SK-N-SH treated with all-trans-retinoic acid at 6 μM for 48 hours (cell line): ENCODE measurements at regions not wholly inside any gene's neighbourhood (a gene's known extent, or its start where the extent isn't known, plus 50 kb on each side); places are given as distances from the start of the nearest gene placed in this dataset.

Experiments used
- ARNTL ChIP-seq: fragments of 450-650 bp; formaldehyde crosslinking; IDR thresholded peaks from 2 replicates; pipeline ENCODE4 v1.5.0; 2020; ENCODE audit warnings: low read depth, mild to moderate bottlenecking, moderate library complexity, borderline replicate concordance
- CSDC2 ChIP-seq: fragments of 250-450 bp; sonication (Bioruptor Pico); IDR thresholded peaks from 2 replicates; pipeline ENCODE4 v1.5.0; 2020; ENCODE audit warnings: mild to moderate bottlenecking, moderate library complexity
- GLIS3 ChIP-seq: fragments of 250-450 bp; sonication (Bioruptor Pico); IDR thresholded peaks from 2 replicates; pipeline ENCODE4 v1.5.0; 2020; ENCODE audit warnings: mild to moderate bottlenecking, moderate library complexity
- SNAI2 ChIP-seq: fragments of 250-450 bp; sonication (Bioruptor Pico); IDR thresholded peaks from 2 replicates; pipeline ENCODE4 v1.5.0; 2020; ENCODE audit warnings: mild to moderate bottlenecking, moderate library complexity
- ZNF70 ChIP-seq: fragments of 450-650 bp; formaldehyde crosslinking; IDR thresholded peaks from 2 replicates; pipeline ENCODE4 v1.5.0; 2020; ENCODE audit warnings: mild to moderate bottlenecking, moderate library complexity
- ZNF8 ChIP-seq: fragments of 450-650 bp; formaldehyde crosslinking; IDR thresholded peaks from 2 replicates; pipeline ENCODE4 v1.5.0; 2020; ENCODE audit warnings: mild to moderate bottlenecking, moderate library complexity
- TF ChIP-seq, protein P1 (sequence below): fragments of 250-450 bp; sonication (Bioruptor Pico); IDR thresholded peaks from 2 replicates; pipeline ENCODE4 v1.5.0; 2020; ENCODE audit warnings: mild to moderate bottlenecking, moderate library complexity
- TF ChIP-seq, protein P2 (sequence below): fragments of 250-450 bp; sonication (Bioruptor Pico); IDR thresholded peaks from 2 replicates; pipeline ENCODE4 v1.5.1; 2021; ENCODE audit warnings: mild to moderate bottlenecking, moderate library complexity

DNA sequence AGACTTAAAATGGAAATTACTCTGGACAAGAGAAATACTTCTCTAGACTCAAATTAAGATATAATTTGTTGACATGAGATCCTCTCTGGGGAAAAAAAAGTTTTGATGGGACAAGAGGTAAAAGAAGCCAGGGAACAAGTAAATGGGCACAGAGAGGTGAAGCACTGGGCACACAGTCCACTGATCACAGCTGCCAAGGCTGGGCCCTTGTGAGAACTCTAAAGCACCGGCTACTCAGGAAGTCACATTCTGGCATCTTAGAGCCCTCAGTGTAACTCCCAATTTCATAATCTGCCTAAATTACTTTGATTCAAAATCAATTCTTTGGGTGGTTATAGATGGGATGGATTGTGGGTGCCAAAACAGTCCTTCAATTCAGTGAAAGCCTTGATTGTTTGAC, 123.2 kb upstream of the CACNA2D1 start:
- TF ChIP-seq ZNF8 (no peak), GLIS3 (CRISPR knock-in tag) (no peak), ARNTL (no peak), SNAI2 (CRISPR knock-in tag) (no peak), ZNF70 (no peak), CSDC2 (CRISPR knock-in tag) (no peak)
- TF ChIP-seq, protein P1, sequence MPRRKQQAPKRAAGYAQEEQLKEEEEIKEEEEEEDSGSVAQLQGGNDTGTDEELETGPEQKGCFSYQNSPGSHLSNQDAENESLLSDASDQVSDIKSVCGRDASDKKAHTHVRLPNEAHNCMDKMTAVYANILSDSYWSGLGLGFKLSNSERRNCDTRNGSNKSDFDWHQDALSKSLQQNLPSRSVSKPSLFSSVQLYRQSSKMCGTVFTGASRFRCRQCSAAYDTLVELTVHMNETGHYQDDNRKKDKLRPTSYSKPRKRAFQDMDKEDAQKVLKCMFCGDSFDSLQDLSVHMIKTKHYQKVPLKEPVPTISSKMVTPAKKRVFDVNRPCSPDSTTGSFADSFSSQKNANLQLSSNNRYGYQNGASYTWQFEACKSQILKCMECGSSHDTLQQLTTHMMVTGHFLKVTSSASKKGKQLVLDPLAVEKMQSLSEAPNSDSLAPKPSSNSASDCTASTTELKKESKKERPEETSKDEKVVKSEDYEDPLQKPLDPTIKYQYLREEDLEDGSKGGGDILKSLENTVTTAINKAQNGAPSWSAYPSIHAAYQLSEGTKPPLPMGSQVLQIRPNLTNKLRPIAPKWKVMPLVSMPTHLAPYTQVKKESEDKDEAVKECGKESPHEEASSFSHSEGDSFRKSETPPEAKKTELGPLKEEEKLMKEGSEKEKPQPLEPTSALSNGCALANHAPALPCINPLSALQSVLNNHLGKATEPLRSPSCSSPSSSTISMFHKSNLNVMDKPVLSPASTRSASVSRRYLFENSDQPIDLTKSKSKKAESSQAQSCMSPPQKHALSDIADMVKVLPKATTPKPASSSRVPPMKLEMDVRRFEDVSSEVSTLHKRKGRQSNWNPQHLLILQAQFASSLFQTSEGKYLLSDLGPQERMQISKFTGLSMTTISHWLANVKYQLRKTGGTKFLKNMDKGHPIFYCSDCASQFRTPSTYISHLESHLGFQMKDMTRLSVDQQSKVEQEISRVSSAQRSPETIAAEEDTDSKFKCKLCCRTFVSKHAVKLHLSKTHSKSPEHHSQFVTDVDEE = no peak
- TF ChIP-seq, protein P2, sequence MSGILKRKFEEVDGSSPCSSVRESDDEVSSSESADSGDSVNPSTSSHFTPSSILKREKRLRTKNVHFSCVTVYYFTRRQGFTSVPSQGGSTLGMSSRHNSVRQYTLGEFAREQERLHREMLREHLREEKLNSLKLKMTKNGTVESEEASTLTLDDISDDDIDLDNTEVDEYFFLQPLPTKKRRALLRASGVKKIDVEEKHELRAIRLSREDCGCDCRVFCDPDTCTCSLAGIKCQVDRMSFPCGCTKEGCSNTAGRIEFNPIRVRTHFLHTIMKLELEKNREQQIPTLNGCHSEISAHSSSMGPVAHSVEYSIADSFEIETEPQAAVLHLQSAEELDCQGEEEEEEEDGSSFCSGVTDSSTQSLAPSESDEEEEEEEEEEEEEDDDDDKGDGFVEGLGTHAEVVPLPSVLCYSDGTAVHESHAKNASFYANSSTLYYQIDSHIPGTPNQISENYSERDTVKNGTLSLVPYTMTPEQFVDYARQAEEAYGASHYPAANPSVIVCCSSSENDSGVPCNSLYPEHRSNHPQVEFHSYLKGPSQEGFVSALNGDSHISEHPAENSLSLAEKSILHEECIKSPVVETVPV (CRISPR knock-in tag) = no peak
